ENCODE measurements at regions not wholly inside any gene's neighbourhood (a gene's known extent, or its start where the extent isn't known, plus 50 kb on each side); places are given as distances from the start of the nearest gene placed in this dataset.
"Not testable (repeated sequence)": the region's sequence is repeated elsewhere in the genome, so short reads cannot be mapped to it uniquely, and the experiment has no call there.

- no peak for DNase-seq
Measured at GRCh38 chr10:70991140-70992124, 103.1 kb upstream of the PCBD1 start.

GRCh38 chr10:70992436-70992835 lies 104.1 kb upstream of the PCBD1 start:
- DNase-seq, result no peak

DNA sequence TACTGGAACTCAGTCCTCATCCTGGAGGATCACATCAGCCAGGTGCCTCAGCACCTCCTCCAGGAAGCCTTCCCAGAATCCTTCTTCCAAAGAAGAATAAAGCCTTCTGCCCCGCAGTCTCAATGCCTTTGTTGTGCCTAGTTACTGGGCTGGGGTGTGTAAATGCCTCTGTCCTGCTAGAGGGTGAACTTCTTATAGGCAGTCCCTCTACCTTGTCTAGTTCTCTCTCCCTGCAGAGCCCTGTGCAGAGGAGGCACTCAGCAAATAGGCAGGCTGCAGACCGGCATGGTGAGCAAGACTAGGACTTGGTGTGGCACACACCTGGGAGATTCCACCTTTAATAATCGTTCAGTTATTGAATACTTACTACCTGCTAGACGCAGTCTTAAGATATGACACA lies 104.7 kb upstream of the PCBD1 start:
- DNase-seq, result no peak

DNA sequence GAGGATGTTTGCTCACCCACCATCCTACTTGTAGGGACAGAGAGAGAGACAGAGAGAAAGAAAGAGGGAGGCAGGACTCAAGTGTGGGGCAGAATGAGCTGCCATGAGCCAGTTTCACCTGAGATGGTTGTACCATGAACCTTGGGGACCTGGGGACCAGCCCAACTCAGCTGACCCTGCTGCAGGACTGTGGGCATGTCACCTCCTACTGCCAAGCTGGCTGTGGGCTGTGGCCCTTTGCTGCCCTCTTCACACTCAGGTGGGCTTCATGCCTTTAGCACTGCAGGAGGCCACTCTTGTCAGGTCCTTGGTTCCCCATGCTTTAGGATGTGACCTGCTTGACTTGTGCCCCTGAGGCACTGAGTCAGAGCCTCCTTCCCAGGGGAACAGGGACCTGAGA lies 108.2 kb upstream of the PCBD1 start:
- no peak for DNase-seq

GRCh38 chr10:70997236-70997635 lies 108.9 kb upstream of the PCBD1 start:
- no peak for DNase-seq

DNA sequence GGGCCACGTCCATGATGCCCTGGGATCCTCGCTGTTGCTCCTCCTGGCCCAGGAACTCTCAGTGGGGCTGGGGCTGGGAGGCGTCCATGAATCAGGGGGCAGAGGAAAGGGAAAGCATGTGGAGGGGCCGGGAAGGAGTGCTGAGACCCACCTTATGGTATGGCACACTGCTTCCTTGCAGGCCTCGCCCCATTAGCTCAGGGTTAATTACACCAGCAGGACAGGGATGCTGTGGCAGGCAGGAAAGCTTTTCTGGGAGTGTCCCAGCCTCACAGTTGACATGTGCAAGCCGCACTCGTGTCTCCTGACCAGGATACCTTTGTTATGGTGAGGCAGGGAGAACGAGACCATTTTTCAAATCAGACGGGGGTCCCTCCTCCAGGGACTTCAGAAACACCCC lies 109.7 kb upstream of the PCBD1 start:
- no peak for DNase-seq

DNA sequence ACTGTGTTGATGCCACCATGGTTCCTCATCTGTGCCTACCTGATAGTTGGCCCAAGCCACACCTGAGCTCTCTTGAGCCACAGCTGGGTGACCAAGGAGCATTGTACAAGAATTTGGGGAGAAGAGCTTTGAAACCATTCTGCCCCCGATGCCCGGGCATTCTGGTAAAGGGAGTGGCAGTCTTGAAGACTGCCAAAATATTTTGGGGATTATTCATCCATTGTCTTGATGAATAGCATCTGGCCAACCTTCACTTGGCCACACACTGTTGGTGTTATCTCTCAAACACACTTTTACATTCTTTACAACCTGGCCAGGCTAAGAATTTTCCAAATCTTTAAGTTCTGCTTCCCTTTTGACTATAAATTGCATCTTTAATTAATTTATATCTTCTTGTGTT lies 113.1 kb upstream of the PCBD1 start:
- DNase-seq, result no peak

- DNase-seq, result no peak
Measured at GRCh38 chr10:71004176-71005075, 116.1 kb upstream of the PCBD1 start.

DNA sequence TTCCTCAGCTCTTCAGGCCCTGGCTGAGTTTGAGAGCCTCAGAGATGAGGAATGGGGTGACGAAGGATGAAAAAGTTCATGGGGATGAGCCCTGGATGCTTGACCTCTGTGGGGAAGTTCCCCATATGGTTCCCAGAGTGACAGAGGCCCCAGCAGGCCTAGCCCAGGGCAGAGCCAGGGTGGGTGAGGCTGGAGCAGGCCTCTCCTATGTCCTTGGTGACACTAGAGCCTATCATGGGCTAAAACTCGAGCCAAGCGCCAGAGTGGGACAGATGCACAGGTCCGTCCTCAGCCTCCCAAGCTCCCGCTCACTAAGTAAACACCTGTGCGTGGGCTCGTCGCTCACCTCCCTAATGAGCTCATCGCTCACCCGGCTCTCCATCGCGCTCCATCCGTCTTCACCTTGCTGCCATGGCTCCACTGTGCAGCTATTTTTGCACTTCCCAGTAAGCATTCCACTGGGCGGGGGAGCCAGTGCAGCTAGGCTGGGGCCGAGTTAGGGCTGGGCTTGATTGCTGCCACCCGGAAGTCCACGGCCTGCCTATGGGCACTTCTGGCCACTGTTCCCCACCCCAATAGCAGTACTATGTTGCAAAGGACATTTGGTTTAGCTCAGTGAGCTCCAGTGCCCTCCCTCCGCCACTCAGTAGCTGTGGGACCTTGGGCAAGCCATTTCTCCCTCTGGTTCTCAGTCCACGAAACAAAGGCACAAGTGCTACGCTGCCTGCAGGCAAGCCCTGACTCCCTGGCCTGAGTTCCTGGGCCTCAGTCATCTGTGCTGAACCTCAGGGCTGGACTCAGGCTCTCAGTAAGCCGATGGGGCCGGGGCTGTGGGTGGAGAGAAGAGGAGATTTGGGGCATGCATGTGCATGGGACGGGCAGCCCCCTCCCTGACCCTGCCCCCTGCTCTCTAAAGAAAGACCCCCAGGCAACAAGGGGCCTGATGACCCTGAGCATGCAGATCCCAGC lies 117.3 kb upstream of the PCBD1 start:
- DNase-seq, result no peak

DNA sequence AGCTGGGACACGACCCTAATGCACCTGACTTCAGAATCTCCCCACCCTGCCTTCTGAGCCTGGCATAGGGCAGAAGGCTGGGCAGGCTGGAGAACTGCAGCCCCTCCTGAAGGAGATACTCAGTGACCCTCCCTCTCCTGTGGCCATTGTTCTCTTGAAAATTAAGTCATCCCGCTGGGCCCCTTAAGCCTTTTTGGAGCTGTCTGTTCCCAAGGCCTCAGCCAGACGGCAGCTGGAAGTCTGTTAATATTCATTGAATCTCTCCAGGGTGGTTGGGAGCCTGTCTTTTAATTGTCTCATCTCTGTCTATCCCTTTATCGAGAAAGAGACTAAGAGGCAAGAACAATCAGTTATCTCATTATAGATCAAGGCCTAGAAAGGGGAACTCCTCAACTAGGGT lies 118.1 kb upstream of the PCBD1 start:
- no peak for DNase-seq

DNA sequence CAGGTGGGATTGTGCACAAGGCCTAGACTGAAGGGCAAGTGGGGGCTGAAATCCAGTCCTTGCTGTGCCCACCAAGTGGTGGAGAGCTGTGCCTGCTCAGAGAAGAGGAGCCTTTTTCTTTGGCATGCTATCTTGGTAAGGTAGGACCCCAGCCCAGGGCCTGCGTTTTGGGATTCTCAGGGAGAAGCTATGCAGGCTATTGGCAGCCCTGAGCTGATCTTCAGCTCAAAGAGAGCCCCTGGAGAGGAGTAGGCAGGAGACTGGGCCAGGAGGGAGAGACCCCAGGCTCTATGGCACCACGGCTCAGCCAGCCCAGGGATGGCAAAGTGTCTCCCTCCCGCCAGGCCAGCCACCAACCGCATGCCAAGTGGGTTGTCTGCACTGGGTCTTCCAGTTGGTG lies 119.2 kb upstream of the PCBD1 start:
- no peak for DNase-seq

DNA sequence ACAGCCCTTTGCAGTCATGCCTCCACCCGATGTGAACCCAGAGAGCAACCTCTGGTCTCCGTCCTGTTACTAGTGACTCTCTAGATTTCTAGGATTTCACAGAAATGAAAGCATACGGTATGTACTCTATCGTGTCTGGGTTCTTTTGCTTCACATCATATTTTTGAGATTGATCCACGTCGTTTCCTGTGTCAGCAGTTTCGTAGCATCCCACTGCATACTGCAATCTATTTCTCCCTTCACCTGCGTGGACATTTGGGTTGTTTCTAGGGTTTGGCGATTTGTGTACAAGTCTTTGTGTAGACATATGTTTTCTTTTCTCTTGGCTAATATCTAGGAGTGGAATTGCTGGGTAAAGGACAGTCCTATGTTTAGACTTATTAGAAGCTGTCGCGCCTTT lies 119.8 kb upstream of the PCBD1 start:
- no peak for DNase-seq

DNA sequence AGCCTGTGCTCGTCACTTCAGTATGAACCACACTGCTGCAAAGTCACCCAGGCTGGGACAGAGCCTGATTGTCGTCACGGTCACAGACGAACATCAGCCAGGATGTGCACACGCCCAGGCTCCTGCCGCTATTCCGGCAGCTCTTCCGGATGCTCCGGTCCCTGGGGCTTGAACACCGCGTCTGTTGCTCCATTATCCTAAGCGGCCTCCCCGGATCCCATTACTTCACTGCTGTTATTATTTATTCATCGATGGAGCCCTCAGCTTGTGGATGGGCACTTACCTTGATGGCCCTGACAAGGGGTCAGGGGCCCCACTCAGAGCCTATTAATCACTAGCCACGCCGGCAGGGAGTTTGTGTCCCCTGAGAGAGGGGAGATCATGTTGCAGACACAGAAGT lies 120.8 kb upstream of the PCBD1 start:
- no peak for DNase-seq

- no peak for DNase-seq
Measured at GRCh38 chr10:71010730-71011129, 122.4 kb upstream of the PCBD1 start.

GRCh38 chr10:71011141-71011540 lies 122.8 kb upstream of the PCBD1 start:
- no peak for DNase-seq

DNA sequence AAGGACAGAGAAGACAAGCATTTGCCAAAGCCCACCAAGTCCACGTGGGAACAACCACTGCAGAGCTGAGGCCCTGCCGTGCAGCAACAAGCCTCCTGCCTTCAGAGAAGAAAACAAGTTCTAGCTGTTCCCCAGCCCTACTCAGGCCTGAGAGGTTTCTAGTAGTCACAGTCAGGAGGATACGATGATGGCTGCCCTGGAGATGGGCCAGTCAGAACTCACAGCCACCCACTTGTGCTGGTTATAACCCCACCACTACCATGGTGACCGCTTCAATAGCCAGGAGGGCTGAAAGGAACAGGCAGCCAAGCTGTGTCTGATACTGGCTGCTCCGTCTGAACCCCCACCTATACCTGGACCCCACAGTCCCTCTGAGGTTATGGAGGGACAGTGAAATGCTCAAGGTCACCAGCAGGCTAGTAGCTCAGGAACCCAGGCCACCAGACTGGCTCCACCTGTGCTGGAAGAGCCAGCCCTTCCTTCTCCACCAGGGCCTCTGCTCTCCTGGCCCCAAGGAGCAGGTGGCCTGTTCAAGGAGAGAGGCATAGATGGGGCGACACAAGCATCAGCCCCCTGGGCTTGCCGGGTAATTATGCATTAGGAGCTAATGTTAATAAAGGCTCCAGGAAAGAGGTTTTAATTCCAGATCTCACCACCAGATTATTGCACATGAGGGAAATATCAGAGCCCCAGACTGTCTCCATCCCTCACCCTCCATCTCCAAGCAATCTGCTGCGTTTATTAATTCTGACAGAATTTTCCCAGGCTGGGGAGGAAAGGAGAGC lies 125.8 kb upstream of the PCBD1 start:
- no peak for DNase-seq

- DNase-seq, result no peak
Measured at GRCh38 chr10:71015674-71016073, 127.3 kb upstream of the PCBD1 start.

- DNase-seq, result not testable (repeated sequence)
Measured at GRCh38 chr10:71020061-71020460, 131.7 kb upstream of the PCBD1 start.

DNA sequence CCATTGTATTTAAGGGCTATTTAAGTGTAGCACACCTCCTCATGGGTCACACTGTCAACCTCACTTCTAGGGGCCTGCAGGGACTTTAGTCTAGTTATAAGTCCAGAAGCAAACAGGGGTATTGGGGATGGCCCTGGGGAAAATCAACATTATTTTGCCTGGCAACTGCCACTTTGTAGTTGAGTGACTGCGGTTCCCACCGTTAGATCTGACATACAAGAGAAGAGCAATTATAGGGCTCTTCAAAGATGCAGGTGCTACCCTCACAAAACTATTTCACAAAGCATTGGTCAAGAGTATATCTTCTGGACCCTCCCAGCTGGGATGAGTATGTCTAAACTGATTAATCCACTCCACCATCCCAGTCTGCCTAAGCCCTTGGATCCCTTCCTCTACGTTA lies 133.0 kb upstream of the PCBD1 start:
- no peak for DNase-seq

GRCh38 chr10:71023704-71024283 lies 135.4 kb upstream of the PCBD1 start:
- no peak for DNase-seq

DNA sequence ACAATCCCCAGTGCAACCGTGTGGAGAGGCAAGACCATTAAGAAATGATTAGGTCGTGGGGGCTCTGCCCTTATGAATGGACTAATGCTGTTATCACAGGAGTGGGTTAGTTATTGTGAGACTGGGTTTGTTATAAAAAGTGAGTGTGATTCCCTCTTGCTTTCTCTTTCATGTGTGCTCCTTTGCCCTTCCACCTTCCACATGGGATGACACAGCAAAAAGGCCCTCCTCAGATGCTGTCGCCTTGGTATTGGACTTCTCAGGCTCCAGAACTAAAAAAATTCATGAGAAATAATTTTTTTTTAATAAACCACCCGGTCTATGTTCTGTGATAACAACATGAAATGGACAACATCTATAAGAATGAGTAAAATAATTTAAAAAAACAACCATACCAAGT lies 136.1 kb upstream of the PCBD1 start:
- DNase-seq, result no peak
